SK-N-SH (cell line): ENCODE measurements at regions not wholly inside any gene's neighbourhood (a gene's known extent, or its start where the extent isn't known, plus 50 kb on each side); places are given as distances from the start of the nearest gene placed in this dataset.

Source experiments
- EP300 ChIP-seq, 2 experiments: IDR thresholded peaks; 2 replicates each; pipeline versions ENCODE4 v1.4.0 to v1.6.1; 2012; ENCODE audit warnings: borderline replicate concordance in 1 of 2, low read depth in 1 of 2, low read length in 1 of 2
- RAD21 ChIP-seq: IDR thresholded peaks from 2 replicates; pipeline ENCODE4 v1.6.1; 2012; ENCODE audit warnings: mild to moderate bottlenecking, low read length
- SMC3 ChIP-seq: IDR thresholded peaks from 2 replicates; pipeline ENCODE4 v1.6.1; 2012; ENCODE audit warnings: low read depth, low read length, improper control_type of control experiment
- TCF12 ChIP-seq: IDR thresholded peaks from 2 replicates; pipeline ENCODE4 v1.4.0; 2012
- TEAD4 ChIP-seq: IDR thresholded peaks from 2 replicates; pipeline ENCODE4 v1.4.0; 2012; ENCODE audit warnings: mild to moderate bottlenecking, borderline replicate concordance; ENCODE audit not compliant: insufficient read depth
- TF ChIP-seq, protein P1 (sequence below): fragments of 200-600 bp; sonication (generic); IDR thresholded peaks from 2 replicates; pipeline ENCODE4 v1.6.1; 2017; ENCODE audit warnings: antibody characterized with exemption, mild to moderate bottlenecking, moderate library complexity
- TF ChIP-seq, protein P2 (sequence below): fragments of 150-350 bp; IDR thresholded peaks from 2 replicates; pipeline ENCODE4 v1.6.1; 2017; ENCODE audit warnings: antibody characterized with exemption, low read length, low read depth, borderline replicate concordance

DNA sequence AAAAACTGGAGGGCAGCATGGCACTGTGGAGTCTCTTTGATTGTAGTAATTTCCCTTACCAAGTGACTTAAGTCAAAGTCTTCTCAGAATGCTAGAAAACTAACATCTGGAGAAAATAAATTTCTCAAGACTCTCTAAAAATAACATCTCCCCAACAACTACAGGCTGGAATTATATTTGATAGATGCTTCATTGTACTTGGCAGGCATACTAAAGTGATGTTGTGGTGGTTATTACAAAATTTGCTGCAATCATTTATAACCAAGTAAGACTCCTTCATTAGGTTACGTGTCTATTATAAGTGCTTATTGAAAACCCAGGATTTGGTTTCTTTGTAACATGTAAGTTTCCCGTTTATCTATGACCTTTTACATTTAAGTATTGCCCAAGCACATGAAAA lies 132.9 kb upstream of the NRIP1 start:
- TF ChIP-seq TEAD4: no peak
- no peak for TF ChIP-seq SMC3
- TF ChIP-seq, protein P1, sequence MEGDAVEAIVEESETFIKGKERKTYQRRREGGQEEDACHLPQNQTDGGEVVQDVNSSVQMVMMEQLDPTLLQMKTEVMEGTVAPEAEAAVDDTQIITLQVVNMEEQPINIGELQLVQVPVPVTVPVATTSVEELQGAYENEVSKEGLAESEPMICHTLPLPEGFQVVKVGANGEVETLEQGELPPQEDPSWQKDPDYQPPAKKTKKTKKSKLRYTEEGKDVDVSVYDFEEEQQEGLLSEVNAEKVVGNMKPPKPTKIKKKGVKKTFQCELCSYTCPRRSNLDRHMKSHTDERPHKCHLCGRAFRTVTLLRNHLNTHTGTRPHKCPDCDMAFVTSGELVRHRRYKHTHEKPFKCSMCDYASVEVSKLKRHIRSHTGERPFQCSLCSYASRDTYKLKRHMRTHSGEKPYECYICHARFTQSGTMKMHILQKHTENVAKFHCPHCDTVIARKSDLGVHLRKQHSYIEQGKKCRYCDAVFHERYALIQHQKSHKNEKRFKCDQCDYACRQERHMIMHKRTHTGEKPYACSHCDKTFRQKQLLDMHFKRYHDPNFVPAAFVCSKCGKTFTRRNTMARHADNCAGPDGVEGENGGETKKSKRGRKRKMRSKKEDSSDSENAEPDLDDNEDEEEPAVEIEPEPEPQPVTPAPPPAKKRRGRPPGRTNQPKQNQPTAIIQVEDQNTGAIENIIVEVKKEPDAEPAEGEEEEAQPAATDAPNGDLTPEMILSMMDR: no peak
- TF ChIP-seq TCF12: no peak
- TF ChIP-seq, protein P2, sequence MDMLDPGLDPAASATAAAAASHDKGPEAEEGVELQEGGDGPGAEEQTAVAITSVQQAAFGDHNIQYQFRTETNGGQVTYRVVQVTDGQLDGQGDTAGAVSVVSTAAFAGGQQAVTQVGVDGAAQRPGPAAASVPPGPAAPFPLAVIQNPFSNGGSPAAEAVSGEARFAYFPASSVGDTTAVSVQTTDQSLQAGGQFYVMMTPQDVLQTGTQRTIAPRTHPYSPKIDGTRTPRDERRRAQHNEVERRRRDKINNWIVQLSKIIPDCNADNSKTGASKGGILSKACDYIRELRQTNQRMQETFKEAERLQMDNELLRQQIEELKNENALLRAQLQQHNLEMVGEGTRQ: no peak
- no peak for TF ChIP-seq EP300 (IDR thresholded peaks at IDR 0.05; ENCODE audit: borderline replicate concordance in 1 of 2, low read depth in 1 of 2, low read length in 1 of 2)
- TF ChIP-seq RAD21: no peak
